HG03097 (cell line): ENCODE measurements at regions not wholly inside any gene's neighbourhood (a gene's known extent, or its start where the extent isn't known, plus 50 kb on each side); places are given as distances from the start of the nearest gene placed in this dataset.
A peak's percentile ranks its signal among the peaks of the same experiment; 100 is the strongest.

Experiments used
- ATAC-seq: cut with Tn5 transposase; IDR thresholded peaks from one replicate; pipeline ENCODE4 v1.9.1; 2021; ENCODE audit not compliant: unreplicated experiment, low FRiP score

GRCh38 chr12:100675432-100675831, 101.9 kb downstream of the GAS2L3 start:
- no peak for ATAC-seq

DNA sequence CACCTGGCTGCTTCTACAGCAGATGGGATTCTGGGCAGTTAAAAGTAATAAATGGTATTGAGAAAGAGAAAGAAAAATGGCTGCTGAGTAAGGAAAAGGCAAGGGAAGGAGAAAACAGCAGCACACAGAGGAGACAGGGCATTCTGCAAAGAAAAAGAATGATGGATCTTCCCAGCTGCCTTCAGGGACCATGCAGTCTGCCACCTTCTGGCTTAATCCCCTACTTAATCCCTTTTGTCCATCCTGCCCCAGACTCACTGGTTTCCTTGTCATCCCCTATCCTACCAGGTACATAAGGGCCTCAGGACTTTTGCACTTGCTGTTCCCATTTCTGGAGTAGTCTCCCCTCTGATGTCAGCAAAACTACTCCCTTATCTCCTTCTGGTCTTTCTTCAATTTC, 107.6 kb downstream of the GAS2L3 start:
- no peak for ATAC-seq

- ATAC-seq, result no peak
Measured at GRCh38 chr12:100682178-100682577, 108.7 kb downstream of the GAS2L3 start.

DNA sequence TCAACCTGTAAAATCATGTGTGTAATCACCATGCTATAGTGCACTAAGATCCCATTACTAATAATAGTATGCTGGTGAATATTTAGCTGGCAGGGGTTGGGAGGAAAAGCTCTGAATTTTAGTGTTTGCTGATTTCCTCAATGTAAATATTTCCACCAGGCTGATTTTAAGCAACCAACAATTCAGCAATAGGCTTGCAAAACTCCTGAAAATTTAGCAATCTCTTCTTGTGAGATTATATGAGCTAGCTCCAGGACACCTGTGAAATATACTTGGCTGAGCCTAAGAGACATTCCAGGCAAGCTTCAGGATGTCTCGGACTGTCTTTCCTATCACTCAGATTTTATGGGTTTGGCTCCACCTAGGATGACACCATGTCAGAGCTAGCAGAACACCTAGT, 106.9 kb upstream of the ANO4 start:
- no peak for ATAC-seq

DNA sequence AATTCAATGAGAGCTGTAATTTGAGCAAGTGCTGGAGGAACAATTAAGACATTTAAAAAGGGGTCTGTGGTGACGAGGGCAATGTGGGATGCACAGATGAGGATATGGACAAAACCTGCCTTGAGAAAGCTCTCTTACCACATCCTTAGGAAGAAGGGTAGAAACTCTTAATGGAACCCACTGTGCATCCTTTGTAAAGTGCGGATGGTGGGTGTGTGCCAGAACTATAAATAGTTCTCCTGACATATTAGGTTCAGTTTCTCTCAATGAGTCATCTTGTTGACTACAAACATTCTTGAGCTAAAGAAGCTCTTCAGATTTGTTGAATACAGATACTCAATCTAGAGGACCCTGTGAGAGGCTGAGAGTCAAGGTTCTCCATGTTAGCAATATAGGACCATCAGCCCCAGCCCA, 106.1 kb upstream of the ANO4 start:
- ATAC-seq, result no peak

- ATAC-seq, result no peak
Measured at GRCh38 chr12:100692502-100692901, 102.1 kb upstream of the ANO4 start.

DNA sequence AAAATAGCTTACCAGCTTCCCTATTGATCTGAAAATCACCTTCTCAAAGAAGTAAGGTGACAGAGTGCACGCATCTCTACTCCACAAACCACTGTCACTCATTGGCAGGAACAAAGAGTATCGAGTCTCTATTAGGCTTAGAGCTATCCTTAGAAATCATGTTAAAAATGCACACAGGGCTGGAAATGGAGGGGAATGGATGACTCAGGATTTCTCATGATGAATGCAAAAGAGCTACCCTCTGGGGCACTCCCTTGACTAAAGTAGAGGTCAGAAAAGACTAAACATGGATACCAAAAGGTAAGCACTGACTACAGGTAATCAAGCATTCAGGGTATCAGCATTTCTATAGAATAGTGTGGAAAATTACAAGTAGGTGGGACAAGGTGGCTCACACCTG, 96.1 kb upstream of the ANO4 start:
- no peak for ATAC-seq

DNA sequence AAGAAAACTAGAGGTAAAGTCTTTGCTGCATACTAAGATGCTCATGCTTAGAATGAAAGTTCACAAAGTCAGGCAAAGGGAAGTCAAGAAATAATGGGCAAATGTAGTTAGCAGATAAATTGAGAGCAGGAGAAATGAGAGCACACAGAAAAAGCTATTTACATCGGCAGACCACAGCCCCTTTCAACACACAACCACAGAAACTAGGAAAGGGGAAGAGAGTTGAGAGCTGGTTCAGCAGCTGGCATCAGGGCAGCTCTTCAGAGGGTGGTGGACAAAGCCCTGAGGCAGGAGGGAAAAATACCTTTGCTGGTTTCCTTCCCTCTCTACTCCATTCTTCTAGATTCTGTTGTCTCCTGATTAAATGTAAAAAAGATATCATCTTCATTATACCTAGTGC, 95.4 kb upstream of the ANO4 start:
- ATAC-seq, result peak; percentile 85

GRCh38 chr12:100703337-100703736, 91.2 kb upstream of the ANO4 start:
- no peak for ATAC-seq

DNA sequence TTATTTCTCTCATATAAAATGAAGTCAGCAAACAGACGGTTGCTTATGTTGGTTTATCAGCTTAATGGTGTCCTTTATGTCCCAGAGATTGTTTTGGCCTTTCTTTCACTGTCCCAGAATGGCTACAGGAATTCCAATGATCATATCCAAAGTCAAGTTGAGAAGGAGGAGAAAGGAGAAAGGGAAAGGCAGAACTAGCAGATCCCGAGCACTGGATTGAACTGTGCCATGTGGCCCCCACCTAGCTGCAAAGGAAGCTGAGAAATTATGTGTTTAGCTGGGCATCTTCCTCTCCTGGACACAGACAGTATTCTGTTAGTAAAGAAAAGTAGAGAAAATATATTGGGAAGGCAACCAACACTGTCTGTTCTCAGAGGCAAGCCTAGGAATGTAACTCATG, 90.7 kb upstream of the ANO4 start:
- ATAC-seq, result no peak

- ATAC-seq, result no peak
Measured at GRCh38 chr12:100706033-100706432, 88.5 kb upstream of the ANO4 start.

DNA sequence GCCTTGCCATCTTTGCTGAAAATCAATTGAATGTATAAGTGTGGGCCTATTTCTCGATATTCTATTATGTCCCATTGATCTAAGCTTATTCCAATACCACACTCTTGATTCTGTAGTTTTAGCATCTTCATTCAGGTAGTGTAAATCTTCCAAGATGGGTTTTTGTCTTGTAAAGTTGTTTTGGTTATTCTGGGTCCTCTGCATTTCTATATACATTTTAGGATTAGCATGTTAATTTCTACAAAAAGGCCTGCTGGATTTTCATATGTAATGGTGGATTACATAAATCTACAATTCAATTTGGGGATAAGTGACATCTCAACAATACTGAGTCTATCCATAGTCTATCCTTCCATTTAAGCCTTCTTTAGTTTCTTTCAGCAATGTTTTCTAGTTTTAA, 86.0 kb upstream of the ANO4 start:
- ATAC-seq, result no peak

DNA sequence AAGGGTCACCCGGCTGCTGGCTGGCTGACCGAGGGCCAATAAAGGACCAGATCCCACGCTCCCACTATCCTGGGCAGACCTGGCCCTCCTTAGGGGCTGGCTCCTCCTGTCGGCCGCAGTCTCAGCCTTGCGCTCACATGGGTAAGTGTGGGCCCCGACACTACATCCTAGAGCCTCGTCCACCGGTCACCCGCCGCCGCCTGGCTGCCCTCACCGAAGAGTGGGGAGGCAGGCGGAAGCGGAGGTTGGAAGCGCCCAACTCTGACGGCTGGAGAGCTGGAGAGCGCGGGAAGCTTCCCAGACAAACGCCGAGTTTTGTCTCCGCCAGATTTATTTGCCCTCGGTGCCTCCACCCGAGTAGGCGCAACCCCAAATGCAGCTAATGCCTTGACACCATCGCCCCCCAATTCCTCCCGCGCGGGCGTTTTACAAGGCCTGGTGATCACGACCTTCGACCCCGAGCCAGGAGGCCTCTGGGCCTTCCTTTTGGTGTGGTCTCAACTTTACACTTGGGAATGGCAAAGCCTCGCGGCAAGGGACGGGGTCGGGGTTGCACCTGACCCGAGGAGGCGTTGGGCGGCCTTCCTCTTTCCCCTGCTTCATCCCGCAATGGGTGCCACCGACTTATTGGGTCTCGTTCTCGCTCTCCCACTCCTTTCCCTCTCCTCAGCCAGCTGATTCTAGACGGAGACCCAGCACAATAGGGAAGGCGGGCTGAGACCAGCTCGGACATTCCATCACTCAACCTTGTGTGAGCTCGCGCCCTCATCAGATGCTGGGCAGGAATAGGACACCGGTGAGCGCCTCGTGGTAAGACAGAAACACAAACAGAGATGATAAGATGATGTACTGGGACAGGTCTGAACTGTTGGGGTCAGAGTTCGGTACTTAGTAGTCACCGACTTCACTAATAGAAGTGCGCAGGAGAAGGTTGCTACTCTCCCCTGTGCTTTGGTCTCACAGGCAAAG, 78.3 kb upstream of the ANO4 start:
- no peak for ATAC-seq

DNA sequence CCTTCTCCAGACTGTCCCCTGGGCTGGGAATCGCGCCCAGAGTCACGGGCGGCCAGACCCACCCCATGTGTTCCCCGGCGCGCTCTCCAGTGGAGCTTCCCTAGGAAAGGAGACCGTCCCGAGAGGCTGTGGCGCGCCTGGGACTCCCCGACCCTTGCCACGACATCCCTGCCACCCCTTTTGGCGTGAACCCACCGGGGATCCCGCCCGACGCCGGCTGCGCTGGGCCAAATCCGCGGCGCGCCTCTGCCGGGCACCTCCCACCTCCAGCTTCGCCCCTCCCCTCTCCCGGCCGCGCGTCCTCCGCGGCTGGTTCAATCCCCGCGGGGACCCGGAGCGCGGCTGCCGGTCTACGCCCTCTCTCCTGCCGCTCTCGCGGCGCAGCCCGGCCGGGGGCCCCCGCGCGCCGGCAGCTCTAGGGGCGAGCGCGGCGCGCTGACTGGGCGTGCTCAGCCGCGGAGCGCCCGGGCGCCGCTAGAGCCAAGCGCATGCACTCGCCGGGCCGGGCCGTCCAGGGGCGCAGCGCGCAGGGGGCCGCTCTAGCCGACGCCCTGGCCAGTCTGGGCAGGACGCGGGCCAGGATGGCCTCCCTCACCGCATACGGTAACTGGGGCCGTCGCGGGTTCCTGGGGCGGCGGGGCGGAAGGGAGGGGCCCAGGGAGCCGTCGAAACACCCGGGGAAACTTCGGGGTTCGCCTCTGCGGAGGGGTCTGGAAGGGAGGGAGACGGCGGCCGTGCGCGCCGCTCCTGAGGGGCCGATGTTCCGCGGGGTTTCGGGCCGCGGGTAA, 77.4 kb upstream of the ANO4 start:
- ATAC-seq, result no peak

- ATAC-seq, result no peak
Measured at GRCh38 chr12:100717733-100718067, 76.9 kb upstream of the ANO4 start.

DNA sequence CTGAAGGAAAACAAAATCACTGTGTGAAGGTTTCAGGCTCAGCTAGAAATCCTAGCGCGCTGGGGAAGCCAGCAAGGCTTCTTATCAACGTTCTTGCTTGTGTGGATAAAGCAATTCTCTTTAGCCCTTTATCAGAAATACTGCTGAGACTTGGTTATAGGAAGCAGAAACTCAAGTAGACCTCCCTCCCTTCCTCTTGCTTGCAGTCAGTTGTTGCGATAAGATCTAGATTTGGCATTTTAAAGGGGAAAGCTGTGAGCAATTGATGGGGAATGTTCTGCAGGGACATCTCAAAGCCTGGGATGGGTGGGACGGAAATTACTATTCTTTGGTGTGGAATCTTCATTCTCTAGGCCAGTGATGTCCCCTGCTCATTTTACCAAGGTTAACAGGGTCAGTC, 76.4 kb upstream of the ANO4 start:
- no peak for ATAC-seq

GRCh38 chr12:100720016-100720654, 74.4 kb upstream of the ANO4 start:
- ATAC-seq, result no peak

- no peak for ATAC-seq
Measured at GRCh38 chr12:100721169-100721568, 73.4 kb upstream of the ANO4 start.

- ATAC-seq, result no peak
Measured at GRCh38 chr12:100724071-100724470, 70.5 kb upstream of the ANO4 start.

DNA sequence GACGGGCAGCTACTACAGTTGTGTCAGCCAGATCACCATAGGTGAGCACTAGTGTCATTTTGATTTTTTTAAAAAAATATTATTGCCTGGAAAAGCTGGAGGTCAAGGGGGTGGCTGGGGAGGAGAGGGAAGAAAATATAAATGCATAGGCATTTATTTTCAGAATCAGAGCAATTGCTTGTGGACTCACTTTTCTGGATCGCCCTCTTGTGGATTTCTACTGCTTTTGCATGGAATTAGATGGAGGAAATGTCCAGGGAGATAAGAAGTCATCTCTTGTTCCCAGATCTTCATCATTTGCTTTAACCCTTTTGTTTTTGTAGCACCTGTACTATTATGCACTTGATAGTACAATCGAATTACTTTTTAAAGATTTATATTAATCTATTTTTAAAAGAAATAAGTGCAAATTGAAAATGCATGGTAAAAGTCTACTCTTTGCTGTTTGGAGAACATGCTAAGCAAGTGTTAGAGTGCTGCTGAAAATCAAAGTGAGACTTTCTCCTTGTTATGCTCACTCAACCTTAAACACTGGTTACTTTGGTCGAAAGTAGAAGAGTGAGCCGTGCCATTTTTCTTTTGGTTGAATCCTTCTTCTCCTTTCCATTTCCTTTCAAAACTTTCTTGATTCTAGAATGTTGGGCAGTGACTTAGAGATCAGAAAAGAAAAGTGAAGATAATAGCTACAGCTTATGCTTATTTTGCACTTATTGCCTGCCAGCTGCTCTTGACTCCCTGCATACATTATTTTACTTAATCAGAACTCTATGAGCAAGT, 60.6 kb upstream of the ANO4 start:
- ATAC-seq, result no peak

GRCh38 chr12:100737168-100737567, 57.4 kb upstream of the ANO4 start:
- ATAC-seq, result no peak
